ENCODE measurements at regions not wholly inside any gene's neighbourhood (a gene's known extent, or its start where the extent isn't known, plus 50 kb on each side); places are given as distances from the start of the nearest gene placed in this dataset.

- TF ChIP-seq CTCF (conservative IDR thresholded peaks at IDR 0.05; ENCODE audit: low read depth, low read length), result no peak
- TF ChIP-seq EZH2 (IDR thresholded peaks at IDR 0.05; ENCODE audit: borderline replicate concordance, low read depth, low read length, poor library complexity, severe bottlenecking), result no peak
- H3K4me3 ChIP-seq (ENCODE audit: low read depth, low read length, poor library complexity, severe bottlenecking), result no peak overlapping the region
- intact Hi-C loops (cut with micrococcal nuclease; ENCODE audit: unreplicated experiment), result no loop called here
- H3K36me3 ChIP-seq (ENCODE audit: insufficient read depth, low read length, poor library complexity, severe bottlenecking), result no peaks in the 10 kb centered on the region
- BruUV-seq (replicated peaks), result no TSS peak
- H3K4me1 ChIP-seq (ENCODE audit: insufficient read depth, low read length, poor library complexity, severe bottlenecking), result no peaks in the 10 kb centered on the region
- CTCF ChIA-PET, result no interaction called here
- H3K27ac ChIP-seq (ENCODE audit: low read depth, low read length, poor library complexity, severe bottlenecking), result no peak overlapping the region
- DNase-seq (ENCODE audit: low spot score), result no peak
- no peaks in the 10 kb centered on the region for H3K27me3 ChIP-seq (replicated peaks; ENCODE audit: insufficient read depth, low read depth, low read length, poor library complexity)
- no peaks in the 10 kb centered on the region for H3K9me3 ChIP-seq (ENCODE audit: low read depth, low read length, poor library complexity, severe bottlenecking)
- POLR2A ChIA-PET (ENCODE audit: low non-redundant PET), result no interaction called here
Observed at GRCh38 chr9:90343366-90343765, 299.3 kb downstream of the DIRAS2 start.

GRCh38 chr9:90343991-90344390 is 298.6 kb downstream of the DIRAS2 start:
- no TSS peak for BruUV-seq (replicated peaks)
- no peaks in the 10 kb centered on the region for H3K27me3 ChIP-seq (replicated peaks; ENCODE audit: insufficient read depth, low read depth, low read length, poor library complexity)
- no peak for DNase-seq (ENCODE audit: low spot score)
- H3K9me3 ChIP-seq (ENCODE audit: low read depth, low read length, poor library complexity, severe bottlenecking), result no peaks in the 10 kb centered on the region
- POLR2A ChIA-PET (ENCODE audit: low non-redundant PET), result no interaction called here
- no peak overlapping the region for H3K4me3 ChIP-seq (ENCODE audit: low read depth, low read length, poor library complexity, severe bottlenecking)
- TF ChIP-seq CTCF (conservative IDR thresholded peaks at IDR 0.05; ENCODE audit: low read depth, low read length), result no peak
- TF ChIP-seq EZH2 (IDR thresholded peaks at IDR 0.05; ENCODE audit: borderline replicate concordance, low read depth, low read length, poor library complexity, severe bottlenecking), result no peak
- CTCF ChIA-PET, result no interaction called here
- H3K36me3 ChIP-seq (ENCODE audit: insufficient read depth, low read length, poor library complexity, severe bottlenecking), result no peaks in the 10 kb centered on the region
- H3K27ac ChIP-seq (ENCODE audit: low read depth, low read length, poor library complexity, severe bottlenecking), result no peak overlapping the region
- H3K4me1 ChIP-seq (ENCODE audit: insufficient read depth, low read length, poor library complexity, severe bottlenecking), result no peaks in the 10 kb centered on the region
- intact Hi-C loops (cut with micrococcal nuclease; ENCODE audit: unreplicated experiment), result no loop called here

GRCh38 chr9:90365666-90366065 is 277.0 kb downstream of the DIRAS2 start:
- no peak for DNase-seq (ENCODE audit: low spot score)
- H3K36me3 ChIP-seq (ENCODE audit: insufficient read depth, low read length, poor library complexity, severe bottlenecking), result no peaks in the 10 kb centered on the region
- H3K27me3 ChIP-seq (replicated peaks; ENCODE audit: insufficient read depth, low read depth, low read length, poor library complexity), result no peaks in the 10 kb centered on the region
- intact Hi-C loops (cut with micrococcal nuclease; ENCODE audit: unreplicated experiment), result no loop called here
- no peak for TF ChIP-seq CTCF (conservative IDR thresholded peaks at IDR 0.05; ENCODE audit: low read depth, low read length)
- TF ChIP-seq EZH2 (IDR thresholded peaks at IDR 0.05; ENCODE audit: borderline replicate concordance, low read depth, low read length, poor library complexity, severe bottlenecking), result no peak
- ChIA-PET POLR2A (ENCODE audit: low non-redundant PET) (no interaction called here), CTCF (no interaction called here)
- H3K9me3 ChIP-seq (ENCODE audit: low read depth, low read length, poor library complexity, severe bottlenecking), result no peaks in the 10 kb centered on the region
- no peak overlapping the region for H3K4me3 ChIP-seq (ENCODE audit: low read depth, low read length, poor library complexity, severe bottlenecking)
- no peak overlapping the region for H3K27ac ChIP-seq (ENCODE audit: low read depth, low read length, poor library complexity, severe bottlenecking)
- no TSS peak for BruUV-seq (replicated peaks)
- H3K4me1 ChIP-seq (ENCODE audit: insufficient read depth, low read length, poor library complexity, severe bottlenecking), result no peaks in the 10 kb centered on the region
